Endothelial cell of umbilical vein (primary cell): ENCODE measurements at regions not wholly inside any gene's neighbourhood (a gene's known extent, or its start where the extent isn't known, plus 50 kb on each side); places are given as distances from the start of the nearest gene placed in this dataset.

ENCODE experiments used
- BruUV-seq: library from RNA; stranded (reverse); fragments of 400-500 nt; replicated peaks from 2 replicates; lab custom pipeline; 2021; lab: Mats Ljungman, UMichigan
- CTCF ChIA-PET: fragments of 300-600, 350-600 bp; sonication (Branson Sonifier 250); formaldehyde crosslinking; loops from one replicate; lab custom pipeline; 2021; ENCODE audit warnings: antibody characterized with exemption, inconsistent platforms; lab: Charles Lee
- POLR2A ChIA-PET: fragments of 300-600, 350-600 bp; sonication (Branson Sonifier 250); formaldehyde crosslinking; loops from one replicate; lab custom pipeline; 2021; ENCODE audit warnings: antibody characterized with exemption, inconsistent platforms; lab: Charles Lee
- DNase-seq: peaks from one replicate; pipeline ENCODE4 v3.0.0-alpha.2; 2011; ENCODE audit warnings: low read depth, low spot score
- FAIRE-seq: peaks from 2 replicates; lab custom pipeline; 2011; peaks lifted over from hg19 to GRCh38; lab: Jason Lieb, UNC
- H2AFZ ChIP-seq: 2 replicates; pipeline ENCODE4 v1.6.0; 2012; ENCODE audit warnings: low read depth, low read length, control low read depth, inconsistent platforms
- H3K27ac ChIP-seq: 2 replicates; pipeline ENCODE4 v1.5.1; 2011; ENCODE audit warnings: low read depth, mild to moderate bottlenecking, control low read depth, low read length, moderate library complexity; ENCODE audit not compliant: insufficient read depth
- H3K27me3 ChIP-seq, 2 experiments: 2 replicates each; pipeline versions ENCODE4 v1.6.0 to v1.6.1; 2011; ENCODE audit warnings: low read length in 2 of 2, mixed read lengths in 1 of 2; ENCODE audit not compliant: control insufficient read depth in 2 of 2, insufficient read depth in 2 of 2
- H3K36me3 ChIP-seq, 2 experiments: 2 replicates in 1 of 2; 3 replicates in 1 of 2; pipeline ENCODE4 v1.5.1; 2011; ENCODE audit warnings: low read length in 2 of 2, mild to moderate bottlenecking in 1 of 2, moderate library complexity in 1 of 2; ENCODE audit not compliant: control insufficient read depth in 2 of 2, insufficient read depth in 2 of 2; ENCODE audit errors: extremely low read depth in 1 of 2
- H3K4me1 ChIP-seq: 3 replicates; pipeline ENCODE4 v1.5.1; 2011; ENCODE audit warnings: mild to moderate bottlenecking, low read length; ENCODE audit not compliant: control insufficient read depth, insufficient read depth; ENCODE audit errors: extremely low read depth
- H3K4me2 ChIP-seq: 2 replicates; pipeline ENCODE4 v1.6.1; 2011; ENCODE audit warnings: low read length, control low read depth, mixed read lengths; ENCODE audit not compliant: insufficient read depth
- H3K4me3 ChIP-seq, 3 experiments: fragments of 200-600 bp in 1 of 3; sonication (generic), shearing (Covaris generic) in 1 of 3; replicated peaks in 1 of 3; 2 replicates each; pipeline ENCODE4 v1.5.1; 2011 to 2016; ENCODE audit warnings: control low read depth in 3 of 3, low read length in 3 of 3, mild to moderate bottlenecking in 2 of 3, inconsistent platforms in 1 of 3, low read depth in 1 of 3, moderate library complexity in 1 of 3; ENCODE audit not compliant: insufficient read depth in 1 of 3
- H3K79me2 ChIP-seq: 2 replicates; pipeline ENCODE4 v1.6.0; 2012; ENCODE audit warnings: low read length, inconsistent platforms; ENCODE audit not compliant: control insufficient read depth, insufficient read depth
- H3K9ac ChIP-seq: replicated peaks from 2 replicates; pipeline ENCODE3; 2011; ENCODE audit warnings: low read length, control low read depth; ENCODE audit not compliant: insufficient read depth; ENCODE audit errors: extremely low read depth
- H3K9me1 ChIP-seq: replicated peaks from 3 replicates; pipeline ENCODE4 v1.6.0; 2011; ENCODE audit warnings: mild to moderate bottlenecking, low read length; ENCODE audit not compliant: control insufficient read depth, insufficient read depth; ENCODE audit errors: extremely low read depth
- H3K9me3 ChIP-seq: replicated peaks from 2 replicates; pipeline ENCODE4 v1.5.1; 2012; ENCODE audit warnings: low read length, inconsistent platforms; ENCODE audit not compliant: control insufficient read depth, insufficient read depth
- H4K20me1 ChIP-seq: replicated peaks from 2 replicates; pipeline ENCODE3; 2011; ENCODE audit warnings: mild to moderate bottlenecking, low read length; ENCODE audit not compliant: control insufficient read depth, insufficient read depth; ENCODE audit errors: extremely low read depth
- CTCF ChIP-seq, 2 donors: IDR thresholded peaks; 1 replicate in 1 of 2; 2 replicates in 1 of 2; pipeline ENCODE4 v1.5.1; 2011; ENCODE audit warnings: low read length in 2 of 2, mild to moderate bottlenecking in 2 of 2, moderate library complexity in 2 of 2, control low read depth in 1 of 2, inconsistent platforms in 1 of 2, low read depth in 1 of 2; ENCODE audit not compliant: insufficient read depth in 1 of 2; ENCODE audit errors: extremely low read depth in 1 of 2
- EZH2 ChIP-seq: IDR thresholded peaks from 2 replicates; pipeline ENCODE4 v1.6.1; 2012; ENCODE audit warnings: borderline replicate concordance, low read depth, mild to moderate bottlenecking, moderate library complexity, low read length, inconsistent platforms; ENCODE audit not compliant: severe bottlenecking
- FOS ChIP-seq: IDR thresholded peaks from 2 replicates; pipeline ENCODE4 v1.6.1; 2011; ENCODE audit warnings: mild to moderate bottlenecking, low read length, moderate library complexity, borderline replicate concordance; ENCODE audit not compliant: insufficient read depth
- JUN ChIP-seq: IDR thresholded peaks from 2 replicates; pipeline ENCODE4 v1.6.1; 2011; ENCODE audit warnings: borderline replicate concordance, low read depth; ENCODE audit not compliant: insufficient read length, insufficient read depth
- POLR2A ChIP-seq: IDR thresholded peaks from 2 replicates; pipeline ENCODE4 v1.6.1; 2012; ENCODE audit warnings: low read depth, mild to moderate bottlenecking, control low read depth, low read length
- POLR2AphosphoS5 ChIP-seq: IDR thresholded peaks from 2 replicates; pipeline ENCODE4 v1.6.1; 2012; ENCODE audit warnings: low read depth, mild to moderate bottlenecking, control low read depth, low read length, moderate library complexity; ENCODE audit not compliant: insufficient read depth
- dilution Hi-C: fragments of 300-500 bp; cut with MboI; formaldehyde crosslinking; loops from one replicate; pipeline ENCODE4 v1.15.0; 2019; ENCODE audit warnings: low sequenced_read_pairs; ENCODE audit not compliant: extremely low pct_ligation_motif_present
- intact Hi-C: fragments of 100-400 bp; cut with micrococcal nuclease; formaldehyde crosslinking; loops from one replicate; pipeline ENCODE4 v1.10.0; 2022

GRCh38 chr6:1247056-1247455 lies 64.8 kb upstream of the FOXQ1 start:
- BruUV-seq: no TSS peak
- dilution Hi-C loops: no loop called here
- intact Hi-C loops: no loop called here

More at GRCh38 chr6:1247056-1247455, 64.8 kb upstream of the FOXQ1 start:
- Histone ChIP-seq H3K9me3 (no peaks in the 10 kb centered on the region), H3K27me3 (no peaks in the 10 kb centered on the region), H3K4me1 (no peaks in the 10 kb centered on the region), H3K4me2 (no peak overlapping the region), H3K27ac (no peak overlapping the region), H2AFZ (no peak overlapping the region), H4K20me1 (no peaks in the 10 kb centered on the region), H3K36me3 (no peaks in the 10 kb centered on the region), H3K9me1 (no peaks in the 10 kb centered on the region), H3K9ac (no peak overlapping the region), H3K4me3 (no peak overlapping the region), H3K79me2 (no peaks in the 10 kb centered on the region)
- TF ChIP-seq POLR2A (no peak), JUN (no peak), POLR2AphosphoS5 (no peak), EZH2 (no peak), FOS (no peak), CTCF (IDR thresholded peaks at IDR 0.05; ENCODE audit: extremely low read depth in 1 of 2, insufficient read depth in 1 of 2, low read depth in 1 of 2, low read length in 2 of 2) (no peak)
- FAIRE-seq: no peak
- no peak for DNase-seq
- CTCF ChIA-PET: no interaction called here
- POLR2A ChIA-PET: no interaction called here
